ENCODE measurements at regions not wholly inside any gene's neighbourhood (a gene's known extent, or its start where the extent isn't known, plus 50 kb on each side); places are given as distances from the start of the nearest gene placed in this dataset.

DNA sequence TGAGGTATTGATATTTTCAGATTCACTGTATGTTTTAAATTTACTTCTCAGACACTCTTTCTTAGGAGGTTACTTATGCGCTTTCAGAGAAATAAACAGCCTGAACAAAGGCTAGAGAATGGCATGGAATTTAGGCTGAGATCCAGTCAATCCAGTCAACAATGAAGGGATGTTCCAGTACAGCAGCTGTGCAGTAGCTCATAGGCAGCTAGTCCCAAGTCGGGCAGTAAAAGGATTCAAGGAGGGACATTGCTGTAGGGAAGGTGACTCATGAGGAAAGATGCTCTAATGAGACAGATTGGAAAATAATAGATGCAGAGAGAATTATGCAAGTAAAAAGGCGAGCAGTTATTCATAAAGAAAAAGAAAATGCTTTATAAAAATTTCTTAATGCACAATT, 397.9 kb upstream of the RGPD4 start:
- TF ChIP-seq EP300 (IDR thresholded peaks at IDR 0.05; ENCODE audit: borderline replicate concordance in 1 of 2, low read depth in 1 of 2, low read length in 1 of 2) = no peak
- no peak for TF ChIP-seq NRF1 (IDR thresholded peaks at IDR 0.05; ENCODE audit: low read depth, low read length)
- no peak for TF ChIP-seq RXRA (IDR thresholded peaks at IDR 0.05; ENCODE audit: borderline replicate concordance, low read depth)
- no peak for TF ChIP-seq POLR2AphosphoS5 (IDR thresholded peaks at IDR 0.05; ENCODE audit: low read depth, low read length)
- TF ChIP-seq, protein P1, sequence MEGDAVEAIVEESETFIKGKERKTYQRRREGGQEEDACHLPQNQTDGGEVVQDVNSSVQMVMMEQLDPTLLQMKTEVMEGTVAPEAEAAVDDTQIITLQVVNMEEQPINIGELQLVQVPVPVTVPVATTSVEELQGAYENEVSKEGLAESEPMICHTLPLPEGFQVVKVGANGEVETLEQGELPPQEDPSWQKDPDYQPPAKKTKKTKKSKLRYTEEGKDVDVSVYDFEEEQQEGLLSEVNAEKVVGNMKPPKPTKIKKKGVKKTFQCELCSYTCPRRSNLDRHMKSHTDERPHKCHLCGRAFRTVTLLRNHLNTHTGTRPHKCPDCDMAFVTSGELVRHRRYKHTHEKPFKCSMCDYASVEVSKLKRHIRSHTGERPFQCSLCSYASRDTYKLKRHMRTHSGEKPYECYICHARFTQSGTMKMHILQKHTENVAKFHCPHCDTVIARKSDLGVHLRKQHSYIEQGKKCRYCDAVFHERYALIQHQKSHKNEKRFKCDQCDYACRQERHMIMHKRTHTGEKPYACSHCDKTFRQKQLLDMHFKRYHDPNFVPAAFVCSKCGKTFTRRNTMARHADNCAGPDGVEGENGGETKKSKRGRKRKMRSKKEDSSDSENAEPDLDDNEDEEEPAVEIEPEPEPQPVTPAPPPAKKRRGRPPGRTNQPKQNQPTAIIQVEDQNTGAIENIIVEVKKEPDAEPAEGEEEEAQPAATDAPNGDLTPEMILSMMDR (IDR thresholded peaks at IDR 0.05) = no peak
- no peak for TF ChIP-seq SIN3A (IDR thresholded peaks at IDR 0.05; ENCODE audit: borderline replicate concordance, low read depth, low read length)
- TF ChIP-seq NFIC (IDR thresholded peaks at IDR 0.05; ENCODE audit: borderline replicate concordance) = no peak
- TF ChIP-seq, protein P2, sequence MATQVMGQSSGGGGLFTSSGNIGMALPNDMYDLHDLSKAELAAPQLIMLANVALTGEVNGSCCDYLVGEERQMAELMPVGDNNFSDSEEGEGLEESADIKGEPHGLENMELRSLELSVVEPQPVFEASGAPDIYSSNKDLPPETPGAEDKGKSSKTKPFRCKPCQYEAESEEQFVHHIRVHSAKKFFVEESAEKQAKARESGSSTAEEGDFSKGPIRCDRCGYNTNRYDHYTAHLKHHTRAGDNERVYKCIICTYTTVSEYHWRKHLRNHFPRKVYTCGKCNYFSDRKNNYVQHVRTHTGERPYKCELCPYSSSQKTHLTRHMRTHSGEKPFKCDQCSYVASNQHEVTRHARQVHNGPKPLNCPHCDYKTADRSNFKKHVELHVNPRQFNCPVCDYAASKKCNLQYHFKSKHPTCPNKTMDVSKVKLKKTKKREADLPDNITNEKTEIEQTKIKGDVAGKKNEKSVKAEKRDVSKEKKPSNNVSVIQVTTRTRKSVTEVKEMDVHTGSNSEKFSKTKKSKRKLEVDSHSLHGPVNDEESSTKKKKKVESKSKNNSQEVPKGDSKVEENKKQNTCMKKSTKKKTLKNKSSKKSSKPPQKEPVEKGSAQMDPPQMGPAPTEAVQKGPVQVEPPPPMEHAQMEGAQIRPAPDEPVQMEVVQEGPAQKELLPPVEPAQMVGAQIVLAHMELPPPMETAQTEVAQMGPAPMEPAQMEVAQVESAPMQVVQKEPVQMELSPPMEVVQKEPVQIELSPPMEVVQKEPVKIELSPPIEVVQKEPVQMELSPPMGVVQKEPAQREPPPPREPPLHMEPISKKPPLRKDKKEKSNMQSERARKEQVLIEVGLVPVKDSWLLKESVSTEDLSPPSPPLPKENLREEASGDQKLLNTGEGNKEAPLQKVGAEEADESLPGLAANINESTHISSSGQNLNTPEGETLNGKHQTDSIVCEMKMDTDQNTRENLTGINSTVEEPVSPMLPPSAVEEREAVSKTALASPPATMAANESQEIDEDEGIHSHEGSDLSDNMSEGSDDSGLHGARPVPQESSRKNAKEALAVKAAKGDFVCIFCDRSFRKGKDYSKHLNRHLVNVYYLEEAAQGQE (IDR thresholded peaks at IDR 0.05; ENCODE audit: low read depth, low read length) = no peak
- no peak for TF ChIP-seq CHD2 (IDR thresholded peaks at IDR 0.05; ENCODE audit: low read length, partially characterized antibody)
- no peak for TF ChIP-seq RFX5 (IDR thresholded peaks at IDR 0.05; ENCODE audit: low read length)
- TF ChIP-seq TCF12 (IDR thresholded peaks at IDR 0.05) = no peak
- TF ChIP-seq, protein P3, sequence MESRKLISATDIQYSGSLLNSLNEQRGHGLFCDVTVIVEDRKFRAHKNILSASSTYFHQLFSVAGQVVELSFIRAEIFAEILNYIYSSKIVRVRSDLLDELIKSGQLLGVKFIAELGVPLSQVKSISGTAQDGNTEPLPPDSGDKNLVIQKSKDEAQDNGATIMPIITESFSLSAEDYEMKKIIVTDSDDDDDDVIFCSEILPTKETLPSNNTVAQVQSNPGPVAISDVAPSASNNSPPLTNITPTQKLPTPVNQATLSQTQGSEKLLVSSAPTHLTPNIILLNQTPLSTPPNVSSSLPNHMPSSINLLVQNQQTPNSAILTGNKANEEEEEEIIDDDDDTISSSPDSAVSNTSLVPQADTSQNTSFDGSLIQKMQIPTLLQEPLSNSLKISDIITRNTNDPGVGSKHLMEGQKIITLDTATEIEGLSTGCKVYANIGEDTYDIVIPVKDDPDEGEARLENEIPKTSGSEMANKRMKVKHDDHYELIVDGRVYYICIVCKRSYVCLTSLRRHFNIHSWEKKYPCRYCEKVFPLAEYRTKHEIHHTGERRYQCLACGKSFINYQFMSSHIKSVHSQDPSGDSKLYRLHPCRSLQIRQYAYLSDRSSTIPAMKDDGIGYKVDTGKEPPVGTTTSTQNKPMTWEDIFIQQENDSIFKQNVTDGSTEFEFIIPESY (IDR thresholded peaks at IDR 0.05; ENCODE audit: borderline replicate concordance, low read depth) = no peak

Data from SK-N-SH (cell line).